Aorta (tissue), 5 donors: ENCODE measurements at regions not wholly inside any gene's neighbourhood (a gene's known extent, or its start where the extent isn't known, plus 50 kb on each side); places are given as distances from the start of the nearest gene placed in this dataset.

Experiments
- ATAC-seq: fragments of 200-7000 bp; cut with Tn5 transposase; one replicate; pipeline ENCODE4 v1.9.1; 2022; ENCODE audit warnings: moderate library complexity; ENCODE audit not compliant: low FRiP score
- DNase-seq, 2 donors: peaks; one replicate each; pipeline ENCODE4 v3.0.0-alpha.2; 2020
- H3K27ac ChIP-seq, 2 donors: one replicate each; pipeline ENCODE4 v1.5.1; 2013; ENCODE audit warnings: low read length in 2 of 2, mild to moderate bottlenecking in 2 of 2, moderate library complexity in 2 of 2, control low read depth in 1 of 2, inconsistent platforms in 1 of 2, low read depth in 1 of 2
- H3K27me3 ChIP-seq, 2 donors: one replicate each; pipeline ENCODE4 v1.6.1; 2013; ENCODE audit warnings: control low read depth in 1 of 2, low read length in 1 of 2, mild to moderate bottlenecking in 1 of 2, moderate library complexity in 1 of 2; ENCODE audit not compliant: insufficient read depth in 2 of 2, control insufficient read depth in 1 of 2
- H3K36me3 ChIP-seq, 2 donors: one replicate each; pipeline ENCODE4 v1.6.1; 2013; ENCODE audit warnings: control low read depth in 1 of 2, low read length in 1 of 2, mild to moderate bottlenecking in 1 of 2; ENCODE audit not compliant: insufficient read depth in 2 of 2, control insufficient read depth in 1 of 2
- H3K4me1 ChIP-seq, 2 donors: one replicate each; pipeline ENCODE4 v1.6.1; 2013; ENCODE audit warnings: low read length in 2 of 2, control low read depth in 1 of 2, mild to moderate bottlenecking in 1 of 2, moderate library complexity in 1 of 2; ENCODE audit not compliant: insufficient read depth in 2 of 2, control insufficient read depth in 1 of 2
- H3K4me3 ChIP-seq, 2 donors: one replicate each; pipeline ENCODE4 v1.5.1; 2013; ENCODE audit warnings: low read length in 2 of 2, control low read depth in 1 of 2, mild to moderate bottlenecking in 1 of 2
- H3K9me3 ChIP-seq: one replicate; pipeline ENCODE4 v1.6.1; 2013; ENCODE audit warnings: mild to moderate bottlenecking, low read length; ENCODE audit not compliant: control insufficient read depth
- WGBS, 2 donors: extraction: QIAGEN DNeasy Blood & Tissue Kit; methylation state at CpG; one replicate each; pipeline ENCODE4 v1.1.7; 2013; 5-methylcytosine and 5-hydroxymethylcytosine counted together
- intact Hi-C, 2 donors: fragments of 100-400 bp; cut with DNase I; formaldehyde crosslinking; loops; one replicate each; pipeline versions ENCODE4 v1.14.2 to v1.15.0; 2022
- donor health status: healthy with polysubstance abuse.
- donor health status: Bipolar disorder and iron deficiency.
- donor health status: DM: no; HTN: no; CAD: no.
- donor health status: DM: no; HTN: no; CAD: no.
- donor health status: DM: yes; HTN: yes; CAD: no.

DNA sequence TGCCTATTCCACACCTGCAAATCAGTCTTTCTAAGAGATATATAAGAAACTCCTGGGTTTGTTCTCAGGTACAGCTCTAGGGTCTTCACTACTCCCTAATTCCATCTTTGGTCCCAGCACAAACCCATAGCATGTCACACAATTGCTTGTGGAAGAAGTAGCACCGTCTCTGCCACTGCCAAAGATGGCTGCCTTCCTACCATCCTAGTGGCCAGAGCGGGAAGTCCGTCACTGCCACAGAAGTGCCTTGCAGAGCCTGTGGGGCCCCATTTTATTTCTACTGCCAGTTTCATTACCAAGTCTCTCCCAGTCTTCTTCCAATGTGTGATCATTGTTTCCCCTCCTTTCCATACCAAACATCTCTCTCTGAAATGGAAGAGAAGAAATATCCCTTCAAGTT lies 107.6 kb downstream of the CD47 start:
- no peak overlapping the region for H3K4me3 ChIP-seq
- DNase-seq (no peak), ATAC-seq (no peak)
- 91 to 97% methylated on average over 3 of the region's 3 CpGs for WGBS, 2 donors
- intact Hi-C loops = no loop called here
- H3K27ac ChIP-seq = no peak overlapping the region
- H3K36me3 ChIP-seq = no peaks in the 10 kb centered on the region
- no peaks in the 10 kb centered on the region for H3K27me3 ChIP-seq
- H3K4me1 ChIP-seq = peaks cover 2 to 4% of the 10 kb centered on the region in 2 donors
- no peaks in the 10 kb centered on the region for H3K9me3 ChIP-seq

DNA sequence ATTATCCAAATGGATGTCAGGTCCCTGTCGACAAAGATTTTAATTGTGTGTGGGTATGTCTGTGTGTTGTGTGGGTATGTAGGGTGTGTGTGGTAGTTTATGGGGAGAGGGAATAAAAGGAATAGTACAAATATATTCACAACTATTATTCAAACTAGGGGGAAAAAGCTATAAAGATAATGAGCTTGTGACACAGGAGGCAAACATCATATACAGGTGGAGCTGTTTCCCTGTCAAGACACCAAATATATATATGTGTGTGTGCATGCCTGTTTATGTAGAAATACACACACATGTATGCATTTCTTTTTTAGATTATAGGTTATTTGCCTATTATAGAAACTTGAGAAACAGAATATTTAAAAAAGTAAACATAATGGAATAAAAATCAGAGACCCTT lies 108.7 kb downstream of the CD47 start:
- intact Hi-C loops = no loop called here
- Histone ChIP-seq H3K36me3 (no peaks in the 10 kb centered on the region), H3K4me1 (peaks cover 2 to 3% of the 10 kb centered on the region in 2 donors)

DNA sequence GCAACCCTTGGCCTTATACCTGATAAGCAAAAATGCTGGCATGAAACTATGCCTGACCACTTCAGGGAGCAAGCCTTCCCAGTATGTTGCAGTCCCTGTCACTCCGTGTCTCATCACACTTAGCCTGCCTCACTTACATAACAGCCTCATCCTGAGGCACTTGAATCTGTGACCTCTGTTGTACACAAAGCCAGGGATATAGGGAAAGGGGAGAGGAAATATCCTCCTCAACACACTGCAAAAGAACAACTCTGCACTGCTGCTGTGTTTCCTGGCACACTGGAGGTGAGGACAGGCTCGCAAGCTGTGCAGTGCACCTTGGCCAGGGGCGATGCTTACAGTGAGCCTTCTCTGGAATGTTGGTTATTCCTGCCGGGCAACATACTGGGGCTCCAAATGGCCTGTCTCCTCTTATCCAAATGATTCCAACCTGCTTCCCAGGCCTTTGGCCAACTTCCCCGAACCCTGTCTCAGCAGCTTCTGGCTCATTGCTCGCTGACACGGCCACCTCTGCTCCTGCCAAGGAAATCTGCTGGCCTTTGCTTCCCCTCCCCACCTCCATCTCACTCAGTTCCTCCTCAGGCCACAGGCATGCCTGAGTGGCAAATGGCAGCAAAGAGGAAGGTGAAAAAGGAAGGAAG lies 109.2 kb downstream of the CD47 start:
- no peak overlapping the region for H3K27ac ChIP-seq
- WGBS, 2 donors = 19 to 26% methylated on average over 7 of the region's 7 CpGs
- H3K27me3 ChIP-seq = no peaks in the 10 kb centered on the region
- no peak for ATAC-seq
- no peaks in the 10 kb centered on the region for H3K9me3 ChIP-seq
- intact Hi-C loops = no loop called here
- peak in 1 of 2 donors; percentile 55 for DNase-seq
- no peaks in the 10 kb centered on the region for H3K36me3 ChIP-seq
- no peak overlapping the region for H3K4me3 ChIP-seq
- no peaks in the 10 kb centered on the region for H3K4me1 ChIP-seq

More for the DNA sequence above, 108.7 kb downstream of the CD47 start:
- Histone ChIP-seq H3K4me3 (no peak overlapping the region), H3K27ac (no peak overlapping the region), H3K27me3 (no peaks in the 10 kb centered on the region), H3K9me3 (no peaks in the 10 kb centered on the region)
- ATAC-seq = no peak
- no peak for DNase-seq
- WGBS, 2 donors = 64 to 68% methylated on average over 1 of the region's 1 CpG

DNA sequence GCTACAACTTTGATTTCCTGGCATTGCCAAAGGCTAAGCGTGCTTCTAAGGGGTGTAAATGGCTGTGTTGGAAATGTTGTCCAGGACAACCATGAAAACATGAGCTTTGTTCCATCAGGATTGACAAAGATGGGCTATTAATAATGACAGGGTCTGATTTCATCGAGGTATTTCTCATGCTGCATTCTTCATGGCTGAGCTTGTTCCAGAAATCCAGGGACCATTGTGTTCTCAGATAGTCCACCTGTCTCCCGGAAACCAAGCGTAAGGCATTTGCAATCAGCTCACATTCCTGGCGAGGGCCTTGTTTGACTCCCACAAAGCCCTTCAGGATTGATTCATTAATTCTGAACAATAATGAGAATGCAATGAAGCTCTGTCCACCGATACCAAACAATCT lies 111.3 kb downstream of the CD47 start:
- Histone ChIP-seq H3K4me1 (no peaks in the 10 kb centered on the region), H3K9me3 (no peaks in the 10 kb centered on the region), H3K4me3 (no peak overlapping the region), H3K27me3 (no peaks in the 10 kb centered on the region), H3K36me3 (no peaks in the 10 kb centered on the region), H3K27ac (no peak overlapping the region)
- DNase-seq (no peak), ATAC-seq (no peak)
- intact Hi-C loops = no loop called here
- WGBS, 2 donors = 94 to 96% methylated on average over 6 of the region's 6 CpGs

DNA sequence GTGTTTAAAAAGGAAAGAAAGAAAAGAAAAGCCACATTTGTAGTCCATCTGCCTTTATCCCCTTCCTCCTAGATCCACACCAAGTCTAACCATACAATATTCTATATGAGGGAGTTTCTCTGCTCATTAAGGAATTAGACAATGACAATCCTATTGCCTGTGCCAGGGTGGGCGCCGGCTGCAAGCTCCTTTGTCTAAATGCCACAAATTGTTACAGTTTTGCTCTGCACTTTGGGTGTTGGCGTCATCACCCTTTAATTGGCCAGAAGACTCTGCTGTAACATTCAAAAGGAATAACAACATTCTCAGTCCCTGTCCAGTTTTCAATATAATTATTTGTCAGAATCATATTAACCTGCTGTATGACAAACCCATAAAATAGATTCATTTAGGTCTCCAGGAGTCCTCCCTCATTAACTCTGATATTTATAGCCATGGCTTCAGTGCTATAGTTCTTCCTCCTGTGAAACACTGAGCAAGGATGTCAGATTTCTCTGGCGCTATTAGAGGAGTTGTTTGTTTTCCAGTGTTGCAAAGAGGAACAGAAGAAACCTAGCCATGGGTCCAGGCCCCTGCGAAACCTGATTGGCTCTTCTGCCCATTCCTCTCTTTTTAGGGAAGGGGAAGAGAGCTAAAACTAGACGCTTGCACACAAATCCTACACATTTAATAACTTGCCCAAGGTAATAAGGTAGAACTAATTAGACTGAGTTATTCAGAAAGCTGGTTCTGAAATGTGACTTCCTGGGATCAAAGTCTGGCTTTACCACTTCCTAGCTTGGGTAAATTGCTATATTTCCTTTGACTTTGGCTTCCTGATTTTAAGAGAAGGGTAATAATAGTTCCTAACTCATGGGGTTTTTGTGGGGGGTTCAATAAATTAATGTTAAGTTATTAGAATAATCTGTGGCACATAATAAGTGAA lies 112.4 kb downstream of the CD47 start:
- no peaks in the 10 kb centered on the region for H3K36me3 ChIP-seq
- H3K4me1 ChIP-seq = no peaks in the 10 kb centered on the region
- no peaks in the 10 kb centered on the region for H3K27me3 ChIP-seq
- no peak overlapping the region for H3K4me3 ChIP-seq
- DNase-seq (no peak), ATAC-seq (no peak)
- no peaks in the 10 kb centered on the region for H3K9me3 ChIP-seq
- intact Hi-C loops = no loop called here
- 95 to 96% methylated on average over 6 of the region's 6 CpGs for WGBS, 2 donors
- H3K27ac ChIP-seq = no peak overlapping the region

DNA sequence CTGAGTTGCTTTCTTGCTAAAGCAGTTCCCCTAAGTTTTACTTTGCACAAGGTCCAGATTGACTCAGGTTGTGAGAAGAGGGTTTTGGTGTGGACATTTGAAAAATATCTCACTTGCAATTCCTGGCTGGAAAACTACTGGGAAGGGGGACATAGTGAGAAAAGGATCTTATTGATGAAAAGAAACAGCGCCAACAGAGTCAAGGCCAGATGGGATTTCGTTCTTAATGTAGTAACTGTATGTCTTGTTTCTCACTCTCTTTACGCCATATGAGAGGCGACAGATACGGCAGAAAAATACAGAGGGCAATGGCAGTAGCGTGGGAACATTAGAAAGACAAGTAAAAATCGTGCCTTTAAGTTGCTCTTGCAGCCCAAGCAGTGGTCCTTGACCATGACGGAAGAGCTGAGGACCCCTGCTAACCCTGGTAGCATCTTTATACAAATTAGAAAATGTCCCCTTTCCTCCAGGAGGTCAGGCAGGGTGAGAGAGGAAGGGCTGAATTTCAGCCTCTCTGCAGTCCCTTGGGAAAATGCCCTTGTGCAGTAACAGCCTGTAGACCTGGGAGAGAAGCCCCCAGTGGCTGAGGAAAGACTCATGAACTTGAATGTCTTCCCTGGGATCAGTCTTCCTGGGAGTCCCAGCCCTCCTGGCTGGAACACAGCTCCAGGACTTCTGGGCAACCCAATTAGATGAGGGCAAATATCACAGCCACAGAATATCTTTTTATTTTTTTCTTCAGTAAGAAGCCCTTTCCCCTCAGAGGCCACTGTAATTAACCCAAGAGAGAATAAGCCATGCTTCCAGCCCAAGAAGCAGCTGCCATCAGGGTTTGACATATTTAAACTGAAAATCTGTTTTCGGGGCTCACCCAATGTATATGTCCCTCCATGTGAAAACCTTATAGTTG lies 113.4 kb downstream of the CD47 start:
- no peak for ATAC-seq
- no peak for DNase-seq
- no peaks in the 10 kb centered on the region for H3K36me3 ChIP-seq
- H3K4me3 ChIP-seq = no peak overlapping the region
- WGBS, 2 donors = 92 to 95% methylated on average over 9 of the region's 9 CpGs
- no peaks in the 10 kb centered on the region for H3K27me3 ChIP-seq
- H3K4me1 ChIP-seq = no peaks in the 10 kb centered on the region
- intact Hi-C loops = no loop called here
- H3K27ac ChIP-seq = no peak overlapping the region
- no peaks in the 10 kb centered on the region for H3K9me3 ChIP-seq

DNA sequence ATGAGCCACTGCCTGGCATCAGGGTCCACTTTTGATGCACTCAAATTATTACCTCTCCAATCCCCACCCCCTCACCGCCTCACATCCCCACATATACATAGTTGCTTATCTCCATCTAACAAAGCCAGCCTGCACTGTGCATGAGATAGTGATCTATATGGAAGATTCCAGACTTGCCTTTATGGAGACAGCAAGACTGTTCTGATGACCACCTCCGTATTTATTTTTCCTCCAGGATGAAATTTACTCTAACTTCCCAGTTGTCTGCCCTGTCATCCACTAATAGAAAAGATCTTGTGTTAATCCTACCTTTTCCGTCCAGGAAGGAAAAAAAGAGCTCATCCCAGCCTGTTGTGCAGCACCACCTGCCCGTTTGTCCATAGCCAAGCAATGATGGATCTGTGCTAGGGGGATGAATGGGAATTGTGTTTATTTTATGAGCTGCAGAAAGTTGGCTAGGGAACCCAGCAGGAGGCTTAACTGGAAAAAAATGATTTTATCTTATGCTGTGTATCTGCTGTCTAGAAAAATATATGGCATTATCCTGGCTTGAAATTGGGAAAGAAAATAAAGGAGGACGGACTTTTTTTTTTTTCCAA lies 114.5 kb downstream of the CD47 start:
- Histone ChIP-seq H3K4me1 (no peaks in the 10 kb centered on the region), H3K27me3 (no peaks in the 10 kb centered on the region), H3K4me3 (no peak overlapping the region), H3K27ac (no peak overlapping the region), H3K36me3 (no peaks in the 10 kb centered on the region), H3K9me3 (no peaks in the 10 kb centered on the region)
- 92% methylated on average over 5 of the region's 5 CpGs for WGBS, 2 donors
- ATAC-seq (no peak), DNase-seq (no peak)
- intact Hi-C loops = no loop called here

DNA sequence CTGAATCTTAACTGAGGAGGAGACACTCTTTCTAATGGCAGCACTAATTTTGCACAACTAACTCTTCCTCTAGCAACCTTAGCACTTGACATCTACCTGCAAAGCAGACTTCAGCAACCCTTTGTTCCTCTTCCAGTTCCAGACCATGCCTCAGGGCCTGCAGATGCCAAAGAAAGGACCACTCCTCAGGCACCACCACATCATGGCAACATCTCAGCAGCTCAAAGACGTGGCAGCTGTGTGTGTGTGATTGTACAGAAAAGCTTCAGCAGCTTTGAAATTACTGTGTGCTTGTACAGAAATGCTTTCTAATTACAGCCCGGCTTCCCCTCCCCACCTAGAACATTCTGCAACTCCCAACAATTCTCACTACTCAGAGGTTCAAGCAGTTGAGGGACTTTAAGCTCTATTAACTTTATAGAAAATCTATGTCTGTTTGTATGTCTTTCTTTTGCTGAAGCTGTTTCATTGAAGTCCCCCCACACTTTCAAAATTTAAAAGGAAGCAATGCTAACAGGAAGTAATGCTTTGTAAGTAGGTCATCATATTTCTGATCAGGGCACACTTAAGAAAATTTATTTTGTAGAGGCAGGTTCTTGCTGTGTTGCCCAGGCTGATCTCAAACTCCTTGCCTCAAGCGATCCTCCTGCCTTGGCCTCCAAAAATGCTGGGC lies 115.2 kb downstream of the CD47 start:
- intact Hi-C loops = no loop called here
- Histone ChIP-seq H3K9me3 (no peaks in the 10 kb centered on the region), H3K27me3 (no peaks in the 10 kb centered on the region), H3K4me3 (no peak overlapping the region), H3K36me3 (no peaks in the 10 kb centered on the region), H3K27ac (no peak overlapping the region), H3K4me1 (no peaks in the 10 kb centered on the region)
- no peak for DNase-seq
- ATAC-seq = no peak
- WGBS, 2 donors = 97 to 98% methylated on average over 3 of the region's 3 CpGs
